Hepatocyte (in vitro differentiated cells): ENCODE measurements at regions not wholly inside any gene's neighbourhood (a gene's known extent, or its start where the extent isn't known, plus 50 kb on each side); places are given as distances from the start of the nearest gene placed in this dataset.

Experiments used
- DNase-seq: peaks from one replicate; pipeline ENCODE4 v3.0.0-alpha.2; 2016; ENCODE audit warnings: low spot score
- H2AFZ ChIP-seq: fragments of 200-600 bp; sonication (generic); 2 replicates; pipeline ENCODE4 v1.6.0; 2016; ENCODE audit warnings: antibody characterized with exemption, mild to moderate bottlenecking
- H3K27ac ChIP-seq: fragments of 200-600 bp; sonication (generic); 2 replicates; pipeline ENCODE4 v1.5.1; 2016; ENCODE audit warnings: mild to moderate bottlenecking
- H3K27me3 ChIP-seq: fragments of 200-600 bp; sonication (generic); 2 replicates; pipeline ENCODE4 v1.6.1; 2016
- H3K36me3 ChIP-seq: fragments of 200-600 bp; sonication (generic); replicated peaks from 2 replicates; pipeline ENCODE4 v1.5.1; 2016; ENCODE audit warnings: low read depth; ENCODE audit not compliant: insufficient read depth
- H3K4me1 ChIP-seq: fragments of 200-600 bp; sonication (generic); 2 replicates; pipeline ENCODE4 v1.5.1; 2016; ENCODE audit warnings: mild to moderate bottlenecking, moderate library complexity; ENCODE audit not compliant: insufficient read depth
- H3K4me2 ChIP-seq: fragments of 200-600 bp; sonication (generic); 2 replicates; pipeline ENCODE4 v1.6.0; 2016
- H3K4me3 ChIP-seq: fragments of 200-600 bp; sonication (generic); 2 replicates; pipeline ENCODE4 v1.5.1; 2016; ENCODE audit warnings: mild to moderate bottlenecking
- H3K79me2 ChIP-seq: fragments of 200-600 bp; sonication (generic); 2 replicates; pipeline ENCODE4 v1.6.0; 2017; ENCODE audit warnings: mild to moderate bottlenecking
- H3K9me2 ChIP-seq: fragments of 200-600 bp; sonication (generic); replicated peaks from 2 replicates; pipeline ENCODE4 v1.6.0; 2017; ENCODE audit warnings: mild to moderate bottlenecking; ENCODE audit not compliant: insufficient read depth
- H3K9me3 ChIP-seq: fragments of 200-600 bp; sonication (generic); 2 replicates; pipeline ENCODE4 v1.5.1; 2016; ENCODE audit warnings: low read depth, mild to moderate bottlenecking
- H4K20me1 ChIP-seq: fragments of 200-600 bp; sonication (generic); 2 replicates; pipeline ENCODE4 v1.6.0; 2016; ENCODE audit warnings: mild to moderate bottlenecking; ENCODE audit not compliant: insufficient read depth, poor library complexity, severe bottlenecking
- CTCF ChIP-seq: fragments of 200-600 bp; sonication (generic); IDR thresholded peaks from 2 replicates; pipeline ENCODE4 v1.5.1; 2016; ENCODE audit warnings: antibody characterized with exemption, mild to moderate bottlenecking; ENCODE audit not compliant: poor library complexity
- EZH2 ChIP-seq: fragments of 200-600 bp; sonication (generic); IDR thresholded peaks from 2 replicates; pipeline ENCODE4 v1.6.1; 2016; ENCODE audit warnings: antibody characterized with exemption, mild to moderate bottlenecking, borderline replicate concordance
- EZH2phosphoT487 ChIP-seq: fragments of 200-600 bp; sonication (generic); IDR thresholded peaks from one replicate; pipeline ENCODE4 v1.6.1; 2018; ENCODE audit warnings: antibody characterized with exemption, mild to moderate bottlenecking, low read depth, moderate library complexity; ENCODE audit not compliant: unreplicated experiment, severe bottlenecking
- WGBS: methylation state at CpG from one replicate; pipeline ENCODE4 v1.1.6; 2016; ENCODE audit warnings: low lambda C conversion rate; ENCODE audit errors: missing lambda C conversion rate; 5-methylcytosine and 5-hydroxymethylcytosine counted together

- no peaks in the 10 kb centered on the region for H3K9me2 ChIP-seq
- peak overlapping the region; percentile 89 for H3K27ac ChIP-seq
- peak overlapping the region; percentile 2 for H3K4me2 ChIP-seq
- 67% methylated on average over 3 of the region's 3 CpGs for WGBS
- no peaks in the 10 kb centered on the region for H3K27me3 ChIP-seq
- no peak overlapping the region for H3K4me3 ChIP-seq
- no peaks in the 10 kb centered on the region for H3K9me3 ChIP-seq
- no peak for DNase-seq
- H2AFZ ChIP-seq, result no peak overlapping the region
- TF ChIP-seq EZH2, result no peak
- H3K79me2 ChIP-seq, result no peaks in the 10 kb centered on the region
- H3K36me3 ChIP-seq, result no peaks in the 10 kb centered on the region
- peaks cover 9% of the 10 kb centered on the region for H3K4me1 ChIP-seq
- no peaks in the 10 kb centered on the region for H4K20me1 ChIP-seq
Measured at GRCh38 chr6:15736297-15736696, 73.5 kb upstream of the DTNBP1 start.

- peak; percentile 69 for DNase-seq
- TF ChIP-seq EZH2phosphoT487, result no peak
- TF ChIP-seq CTCF, result no peak
- no peak for TF ChIP-seq EZH2
- no peaks in the 10 kb centered on the region for H3K9me2 ChIP-seq
- no peaks in the 10 kb centered on the region for H4K20me1 ChIP-seq
- H2AFZ ChIP-seq, result no peak overlapping the region
- no peak overlapping the region for H3K4me3 ChIP-seq
- no peaks in the 10 kb centered on the region for H3K79me2 ChIP-seq
- no peaks in the 10 kb centered on the region for H3K36me3 ChIP-seq
- H3K4me1 ChIP-seq, result peaks cover 9% of the 10 kb centered on the region
- 19% methylated on average over 5 of the region's 5 CpGs for WGBS
- H3K4me2 ChIP-seq, result peak overlapping the region; percentile 26
- H3K27ac ChIP-seq, result peak overlapping the region; percentile 89
- no peaks in the 10 kb centered on the region for H3K27me3 ChIP-seq
- no peaks in the 10 kb centered on the region for H3K9me3 ChIP-seq
Measured at GRCh38 chr6:15735567-15736265, 72.9 kb upstream of the DTNBP1 start.

- Histone ChIP-seq H3K27ac (peak overlapping the region; percentile 13), H3K4me2 (no peak overlapping the region), H4K20me1 (no peaks in the 10 kb centered on the region), H3K4me1 (peaks cover 9% of the 10 kb centered on the region), H3K36me3 (no peaks in the 10 kb centered on the region), H3K79me2 (no peaks in the 10 kb centered on the region), H3K4me3 (no peak overlapping the region), H3K9me2 (no peaks in the 10 kb centered on the region), H3K9me3 (no peaks in the 10 kb centered on the region), H3K27me3 (no peaks in the 10 kb centered on the region), H2AFZ (peak overlapping the region; percentile 62)
- TF ChIP-seq EZH2phosphoT487 (no peak), EZH2 (no peak), CTCF (no peak)
- WGBS, result 87% methylated on average over 13 of the region's 13 CpGs
- no peak for DNase-seq
Measured at GRCh38 chr6:15734118-15734897, 71.5 kb upstream of the DTNBP1 start.

- no peak for TF ChIP-seq EZH2
- no peak for TF ChIP-seq CTCF
- no peak for TF ChIP-seq EZH2phosphoT487
- H3K79me2 ChIP-seq, result no peaks in the 10 kb centered on the region
- no peaks in the 10 kb centered on the region for H3K36me3 ChIP-seq
- H3K9me2 ChIP-seq, result no peaks in the 10 kb centered on the region
- no peak overlapping the region for H3K4me3 ChIP-seq
- H3K4me1 ChIP-seq, result peaks cover 1% of the 10 kb centered on the region
- no peak overlapping the region for H2AFZ ChIP-seq
- DNase-seq, result no peak
- H3K4me2 ChIP-seq, result no peak overlapping the region
- no peaks in the 10 kb centered on the region for H3K27me3 ChIP-seq
- no peaks in the 10 kb centered on the region for H4K20me1 ChIP-seq
- H3K9me3 ChIP-seq, result no peaks in the 10 kb centered on the region
- H3K27ac ChIP-seq, result peak overlapping the region; percentile 15
- WGBS, result 70% methylated on average over 4 of the region's 4 CpGs
Measured at GRCh38 chr6:15730922-15731321, 68.1 kb upstream of the DTNBP1 start.
